ENCODE measurements at regions not wholly inside any gene's neighbourhood (a gene's known extent, or its start where the extent isn't known, plus 50 kb on each side); places are given as distances from the start of the nearest gene placed in this dataset.

DNA sequence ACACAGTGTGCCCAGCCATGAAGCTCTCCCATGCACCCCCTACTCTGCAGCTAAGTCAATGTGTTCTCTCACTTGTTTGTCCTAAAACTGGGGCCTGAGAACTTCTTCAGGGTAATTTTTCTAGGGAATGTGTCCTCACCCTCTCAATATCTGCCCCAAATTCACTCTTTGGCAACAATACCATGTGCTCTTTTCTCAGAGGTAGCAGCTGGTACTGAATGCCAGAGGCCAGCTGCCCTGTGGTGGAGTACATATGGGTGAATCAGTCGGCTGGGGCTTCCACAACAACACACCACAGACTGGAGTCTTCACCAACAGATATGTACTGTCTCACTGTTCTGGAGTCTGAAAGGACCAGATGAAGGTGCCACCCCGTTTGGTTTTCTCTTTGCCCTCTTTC lies 97.7 kb upstream of the TOP3B start:
- no peak for TF ChIP-seq POLR2AphosphoS5 (IDR thresholded peaks at IDR 0.05; ENCODE audit: low read depth)
- TF ChIP-seq, protein P1, sequence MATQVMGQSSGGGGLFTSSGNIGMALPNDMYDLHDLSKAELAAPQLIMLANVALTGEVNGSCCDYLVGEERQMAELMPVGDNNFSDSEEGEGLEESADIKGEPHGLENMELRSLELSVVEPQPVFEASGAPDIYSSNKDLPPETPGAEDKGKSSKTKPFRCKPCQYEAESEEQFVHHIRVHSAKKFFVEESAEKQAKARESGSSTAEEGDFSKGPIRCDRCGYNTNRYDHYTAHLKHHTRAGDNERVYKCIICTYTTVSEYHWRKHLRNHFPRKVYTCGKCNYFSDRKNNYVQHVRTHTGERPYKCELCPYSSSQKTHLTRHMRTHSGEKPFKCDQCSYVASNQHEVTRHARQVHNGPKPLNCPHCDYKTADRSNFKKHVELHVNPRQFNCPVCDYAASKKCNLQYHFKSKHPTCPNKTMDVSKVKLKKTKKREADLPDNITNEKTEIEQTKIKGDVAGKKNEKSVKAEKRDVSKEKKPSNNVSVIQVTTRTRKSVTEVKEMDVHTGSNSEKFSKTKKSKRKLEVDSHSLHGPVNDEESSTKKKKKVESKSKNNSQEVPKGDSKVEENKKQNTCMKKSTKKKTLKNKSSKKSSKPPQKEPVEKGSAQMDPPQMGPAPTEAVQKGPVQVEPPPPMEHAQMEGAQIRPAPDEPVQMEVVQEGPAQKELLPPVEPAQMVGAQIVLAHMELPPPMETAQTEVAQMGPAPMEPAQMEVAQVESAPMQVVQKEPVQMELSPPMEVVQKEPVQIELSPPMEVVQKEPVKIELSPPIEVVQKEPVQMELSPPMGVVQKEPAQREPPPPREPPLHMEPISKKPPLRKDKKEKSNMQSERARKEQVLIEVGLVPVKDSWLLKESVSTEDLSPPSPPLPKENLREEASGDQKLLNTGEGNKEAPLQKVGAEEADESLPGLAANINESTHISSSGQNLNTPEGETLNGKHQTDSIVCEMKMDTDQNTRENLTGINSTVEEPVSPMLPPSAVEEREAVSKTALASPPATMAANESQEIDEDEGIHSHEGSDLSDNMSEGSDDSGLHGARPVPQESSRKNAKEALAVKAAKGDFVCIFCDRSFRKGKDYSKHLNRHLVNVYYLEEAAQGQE (IDR thresholded peaks at IDR 0.05; ENCODE audit: insufficient replicate concordance, low read depth): no peak
- no peak for TF ChIP-seq GABPA (IDR thresholded peaks at IDR 0.05; ENCODE audit: low read depth)
- TF ChIP-seq, protein P2, sequence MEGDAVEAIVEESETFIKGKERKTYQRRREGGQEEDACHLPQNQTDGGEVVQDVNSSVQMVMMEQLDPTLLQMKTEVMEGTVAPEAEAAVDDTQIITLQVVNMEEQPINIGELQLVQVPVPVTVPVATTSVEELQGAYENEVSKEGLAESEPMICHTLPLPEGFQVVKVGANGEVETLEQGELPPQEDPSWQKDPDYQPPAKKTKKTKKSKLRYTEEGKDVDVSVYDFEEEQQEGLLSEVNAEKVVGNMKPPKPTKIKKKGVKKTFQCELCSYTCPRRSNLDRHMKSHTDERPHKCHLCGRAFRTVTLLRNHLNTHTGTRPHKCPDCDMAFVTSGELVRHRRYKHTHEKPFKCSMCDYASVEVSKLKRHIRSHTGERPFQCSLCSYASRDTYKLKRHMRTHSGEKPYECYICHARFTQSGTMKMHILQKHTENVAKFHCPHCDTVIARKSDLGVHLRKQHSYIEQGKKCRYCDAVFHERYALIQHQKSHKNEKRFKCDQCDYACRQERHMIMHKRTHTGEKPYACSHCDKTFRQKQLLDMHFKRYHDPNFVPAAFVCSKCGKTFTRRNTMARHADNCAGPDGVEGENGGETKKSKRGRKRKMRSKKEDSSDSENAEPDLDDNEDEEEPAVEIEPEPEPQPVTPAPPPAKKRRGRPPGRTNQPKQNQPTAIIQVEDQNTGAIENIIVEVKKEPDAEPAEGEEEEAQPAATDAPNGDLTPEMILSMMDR (IDR thresholded peaks at IDR 0.05; ENCODE audit: insufficient read depth, low read length): no peak
- TF ChIP-seq SPI1 (IDR thresholded peaks at IDR 0.05; ENCODE audit: borderline replicate concordance, low read depth): no peak
- no peak for DNase-seq (ENCODE audit: low read depth in 1 of 2, low spot score in 1 of 2)
- Histone ChIP-seq H3K27ac (replicated peaks) (no peak overlapping the region), H3K27me3 (ENCODE audit: insufficient read depth, poor library complexity, severe bottlenecking) (no peaks in the 10 kb centered on the region), H3K4me3 (replicated peaks; ENCODE audit: insufficient read depth, low read length) (no peak overlapping the region)

DNA sequence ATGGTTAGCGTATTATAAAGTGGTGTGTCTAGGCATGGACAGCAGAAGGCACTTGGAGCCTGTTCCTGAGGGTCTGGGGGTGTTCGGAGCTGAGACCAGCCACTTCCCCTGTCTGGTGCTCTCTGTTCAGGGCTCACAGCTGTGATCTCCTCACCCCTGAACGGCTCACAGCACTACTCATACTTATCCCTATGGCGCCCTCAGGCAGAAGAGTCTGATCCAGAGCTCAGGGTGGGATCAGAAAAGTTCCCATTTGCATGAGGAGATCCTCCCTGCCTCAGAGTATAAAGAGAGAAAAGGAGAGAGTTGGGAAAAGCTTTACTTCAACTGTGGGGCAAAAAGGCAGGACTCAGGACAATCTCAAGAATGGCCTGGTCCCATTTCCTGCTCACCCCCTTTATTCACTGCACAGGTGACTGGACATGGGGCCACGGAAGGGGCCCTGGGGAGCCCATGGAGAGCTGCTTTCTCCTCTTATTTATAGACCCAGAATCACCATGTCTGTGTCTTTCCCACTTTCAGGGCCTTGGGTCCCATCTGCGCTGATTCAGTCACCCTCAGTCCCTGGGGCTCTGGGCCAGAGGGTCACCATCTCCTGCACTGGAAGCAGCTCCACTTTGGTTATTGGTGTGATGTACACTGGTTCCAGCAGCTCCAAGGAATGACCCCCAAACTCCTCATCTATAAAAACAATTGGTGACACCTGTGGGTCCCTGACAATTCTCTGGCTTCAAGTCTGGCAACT lies 97.0 kb upstream of the TOP3B start:
- TF ChIP-seq, protein P1 (IDR thresholded peaks at IDR 0.05; ENCODE audit: insufficient replicate concordance, low read depth): no peak
- no peak for TF ChIP-seq SPI1 (IDR thresholded peaks at IDR 0.05; ENCODE audit: borderline replicate concordance, low read depth)
- TF ChIP-seq POLR2AphosphoS5 (IDR thresholded peaks at IDR 0.05; ENCODE audit: low read depth): no peak
- Histone ChIP-seq H3K27me3 (ENCODE audit: insufficient read depth, poor library complexity, severe bottlenecking) (no peaks in the 10 kb centered on the region), H3K27ac (replicated peaks) (no peak overlapping the region), H3K4me3 (replicated peaks; ENCODE audit: insufficient read depth, low read length) (no peak overlapping the region)
- no peak for DNase-seq (ENCODE audit: low read depth in 1 of 2, low spot score in 1 of 2)

DNA sequence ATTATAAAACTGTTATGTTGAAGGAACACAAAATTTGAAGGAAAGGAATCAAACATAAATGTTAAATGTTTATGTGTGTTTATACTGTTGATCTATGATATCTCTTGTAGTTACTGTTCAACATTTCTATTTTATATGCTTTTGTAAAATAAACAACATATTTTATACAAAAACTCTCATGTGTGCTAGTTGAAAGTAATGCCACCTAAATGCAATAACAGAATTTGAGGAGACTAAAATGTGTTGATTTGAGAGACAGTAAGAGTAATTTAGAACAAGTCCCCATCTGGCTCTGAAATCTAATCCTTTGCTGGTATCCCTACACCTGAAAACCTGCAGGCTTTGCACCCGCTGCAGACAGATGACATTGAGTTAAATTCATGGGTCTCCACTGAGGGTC lies 95.7 kb upstream of the TOP3B start:
- Histone ChIP-seq H3K27me3 (ENCODE audit: insufficient read depth, poor library complexity, severe bottlenecking) (no peaks in the 10 kb centered on the region), H3K27ac (replicated peaks) (no peak overlapping the region), H3K4me3 (replicated peaks; ENCODE audit: insufficient read depth, low read length) (no peak overlapping the region)
- DNase-seq (ENCODE audit: low read depth in 1 of 2, low spot score in 1 of 2): no peak
- TF ChIP-seq SPI1 (IDR thresholded peaks at IDR 0.05; ENCODE audit: borderline replicate concordance, low read depth) (no peak), GABPA (IDR thresholded peaks at IDR 0.05; ENCODE audit: low read depth) (no peak), POLR2AphosphoS5 (IDR thresholded peaks at IDR 0.05; ENCODE audit: low read depth) (no peak)
- TF ChIP-seq, protein P1 (IDR thresholded peaks at IDR 0.05; ENCODE audit: insufficient replicate concordance, low read depth): no peak
- TF ChIP-seq, protein P2 (IDR thresholded peaks at IDR 0.05; ENCODE audit: insufficient read depth, low read length): no peak
